SK-N-SH (cell line): ENCODE measurements at regions not wholly inside any gene's neighbourhood (a gene's known extent, or its start where the extent isn't known, plus 50 kb on each side); places are given as distances from the start of the nearest gene placed in this dataset.

Experiments
- CTCF ChIA-PET: fragments of 300-600, 350-600 bp; formaldehyde crosslinking; extraction: SDS; loops from one replicate; lab custom pipeline; 2021; lab: Yijun Ruan, JAX
- POLR2A ChIA-PET: fragments of 350-600 bp; sonication (Branson Sonifier 250); formaldehyde crosslinking; extraction: SDS; loops from one replicate; lab custom pipeline; 2020; ENCODE audit warnings: antibody characterized with exemption, inconsistent platforms; lab: Yijun Ruan, JAX
- DNase-seq: peaks from one replicate; pipeline ENCODE4 v3.0.0; 2012
- H2AFZ ChIP-seq: fragments of 200-600 bp; sonication (generic); 2 replicates; pipeline ENCODE4 v1.8.1; 2016; ENCODE audit warnings: antibody characterized with exemption, mild to moderate bottlenecking, low read depth
- H3F3A ChIP-seq: fragments of 200-600 bp; sonication (generic); replicated peaks from 2 replicates; pipeline ENCODE3; 2016; ENCODE audit warnings: antibody characterized with exemption, mild to moderate bottlenecking; ENCODE audit not compliant: insufficient read depth
- H3K27ac ChIP-seq, 2 experiments: fragments of 200-500 bp in 1 of 2; fragments of 200-600 bp in 1 of 2; sonication (Bioruptor generic) in 1 of 2; sonication (generic), shearing (Covaris generic) in 1 of 2; 2 replicates each; pipeline versions ENCODE4 v1.5.1 to v1.6.1; 2014 to 2016; ENCODE audit warnings: low read depth in 2 of 2, inconsistent platforms in 1 of 2, low read length in 1 of 2, mild to moderate bottlenecking in 1 of 2, mixed read lengths in 1 of 2
- H3K27me3 ChIP-seq: fragments of 200-600 bp; sonication (generic), shearing (Covaris generic); 2 replicates; pipeline ENCODE4 v1.6.1; 2016; ENCODE audit warnings: mixed run types; ENCODE audit not compliant: insufficient read depth
- H3K36me3 ChIP-seq, 2 experiments: fragments of 200-500 bp in 1 of 2; fragments of 200-600 bp in 1 of 2; sonication (Bioruptor generic) in 1 of 2; sonication (generic) in 1 of 2; replicated peaks in 1 of 2; 2 replicates each; pipeline versions ENCODE3 to v1.5.1; 2014 to 2016; ENCODE audit warnings: low read length in 1 of 2, mild to moderate bottlenecking in 1 of 2; ENCODE audit not compliant: insufficient read depth in 2 of 2, control insufficient read depth in 1 of 2
- H3K4me1 ChIP-seq, 2 experiments: fragments of 200-500 bp in 1 of 2; fragments of 200-600 bp in 1 of 2; sonication (Bioruptor generic) in 1 of 2; sonication (generic), shearing (Covaris generic) in 1 of 2; 2 replicates each; pipeline versions ENCODE4 v1.5.1 to v1.6.1; 2014 to 2016; ENCODE audit warnings: low read depth in 1 of 2, low read length in 1 of 2, mixed run types in 1 of 2; ENCODE audit not compliant: insufficient read depth in 2 of 2, control insufficient read depth in 1 of 2
- H3K4me2 ChIP-seq: fragments of 200-600 bp; sonication (generic), shearing (Covaris generic); 2 replicates; pipeline ENCODE4 v1.6.1; 2017; ENCODE audit warnings: mixed run types
- H3K4me3 ChIP-seq, 2 experiments: fragments of 200-500 bp in 1 of 2; fragments of 200-600 bp in 1 of 2; sonication (Bioruptor generic) in 1 of 2; sonication (generic), shearing (Covaris generic) in 1 of 2; 2 replicates each; pipeline versions ENCODE4 v1.5.1 to v1.8.1; 2014 to 2016; ENCODE audit warnings: low read depth in 2 of 2, inconsistent platforms in 1 of 2, low read length in 1 of 2, mild to moderate bottlenecking in 1 of 2, mixed read lengths in 1 of 2, moderate library complexity in 1 of 2
- H3K79me2 ChIP-seq: fragments of 200-600 bp; sonication (generic); 2 replicates; pipeline ENCODE4 v1.8.1; 2017; ENCODE audit warnings: mild to moderate bottlenecking; ENCODE audit not compliant: insufficient read depth
- H3K9ac ChIP-seq: fragments of 200-600 bp; sonication (generic); 2 replicates; pipeline ENCODE4 v1.6.1; 2017; ENCODE audit warnings: mixed run types
- H3K9me2 ChIP-seq: fragments of 200-600 bp; sonication (generic); 2 replicates; pipeline ENCODE4 v1.6.1; 2017; ENCODE audit warnings: mixed run types
- H3K9me3 ChIP-seq: fragments of 200-600 bp; sonication (generic); 2 replicates; pipeline ENCODE4 v1.6.1; 2017; ENCODE audit warnings: mixed run types, mild to moderate bottlenecking, moderate library complexity
- H4K20me1 ChIP-seq: fragments of 200-600 bp; sonication (generic); 2 replicates; pipeline ENCODE4 v1.6.1; 2017; ENCODE audit warnings: mild to moderate bottlenecking, mixed run types; ENCODE audit not compliant: insufficient read depth
- CHD2 ChIP-seq: fragments of 150-350 bp; IDR thresholded peaks from 2 replicates; pipeline ENCODE4 v1.6.1; 2018; ENCODE audit warnings: low read length; ENCODE audit not compliant: partially characterized antibody
- FOSL2 ChIP-seq: IDR thresholded peaks from 2 replicates; pipeline ENCODE4 v1.4.0; 2012; ENCODE audit warnings: low read depth, mild to moderate bottlenecking, moderate library complexity, borderline replicate concordance
- FOXJ3 ChIP-seq: sonication (generic); formaldehyde crosslinking; IDR thresholded peaks from 2 replicates; pipeline ENCODE4 v1.5.1; 2020; ENCODE audit warnings: mild to moderate bottlenecking, missing genetic modification reagents
- JUND ChIP-seq: IDR thresholded peaks from 2 replicates; pipeline ENCODE4 v1.4.0; 2012
- MXI1 ChIP-seq: IDR thresholded peaks from 2 replicates; pipeline ENCODE4 v1.6.1; 2012; ENCODE audit warnings: mild to moderate bottlenecking, low read depth, low read length, improper control_type of control experiment
- RFX5 ChIP-seq: IDR thresholded peaks from 2 replicates; pipeline ENCODE4 v1.6.1; 2012; ENCODE audit warnings: mild to moderate bottlenecking, improper control_type of control experiment, low read length
- TCF12 ChIP-seq: IDR thresholded peaks from 2 replicates; pipeline ENCODE4 v1.4.0; 2012
- TEAD4 ChIP-seq: IDR thresholded peaks from 2 replicates; pipeline ENCODE4 v1.4.0; 2012; ENCODE audit warnings: mild to moderate bottlenecking, borderline replicate concordance; ENCODE audit not compliant: insufficient read depth
- WGBS: methylation state at CpG from one replicate; pipeline ENCODE4 v1.1.6; 2017; ENCODE audit warnings: low lambda C conversion rate; 5-methylcytosine and 5-hydroxymethylcytosine counted together
- TF ChIP-seq, protein P1 (sequence below): IDR thresholded peaks from 2 replicates; pipeline ENCODE4 v1.4.0; 2012; ENCODE audit warnings: low read depth, borderline replicate concordance
- TF ChIP-seq, protein P2 (sequence below): fragments of 150-350 bp; IDR thresholded peaks from 2 replicates; pipeline ENCODE4 v1.6.1; 2016; ENCODE audit warnings: mild to moderate bottlenecking, low read depth, low read length
- TF ChIP-seq, protein P3 (sequence below): IDR thresholded peaks from 2 replicates; pipeline ENCODE4; 2012
- TF ChIP-seq, protein P4 (sequence below): IDR thresholded peaks from 2 replicates; pipeline ENCODE4 v1.6.1; 2012; ENCODE audit warnings: mild to moderate bottlenecking, low read depth, low read length, moderate library complexity
- TF ChIP-seq, protein P5 (sequence below): fragments of 150-350 bp; IDR thresholded peaks from 2 replicates; pipeline ENCODE4 v1.6.1; 2017; ENCODE audit warnings: antibody characterized with exemption, low read length, low read depth, borderline replicate concordance

DNA sequence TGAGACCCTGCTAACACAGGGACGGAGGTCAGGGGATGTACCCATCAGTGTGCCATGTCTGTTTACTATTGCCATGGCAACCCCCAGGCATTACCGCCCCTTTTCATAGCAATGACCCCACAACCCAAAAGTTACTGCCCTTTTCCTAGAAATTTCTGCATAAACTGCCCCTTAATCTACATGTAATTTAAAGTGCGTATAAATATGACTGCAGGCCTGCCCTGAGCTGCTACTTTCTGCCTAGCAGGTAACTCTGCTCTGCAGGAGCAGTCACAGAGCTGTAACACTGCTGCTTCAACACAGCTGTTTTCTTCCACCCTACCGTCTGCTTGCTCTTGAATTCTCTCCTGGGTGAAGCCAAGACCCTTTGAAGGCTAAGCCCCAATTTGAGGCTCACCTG is 57.1 kb upstream of the RPS6KA2 start:
- no peaks in the 10 kb centered on the region for H3F3A ChIP-seq
- H3K4me3 ChIP-seq, result no peak overlapping the region
- no peak overlapping the region for H3K27ac ChIP-seq
- CTCF ChIA-PET, result interaction anchor here (0.8 to 1.0 kb wide), 2 partner anchors 19 to 90 kb away, joined by 3 read pairs; no protein-coding TSS in a partner anchor
- TF ChIP-seq, protein P1, sequence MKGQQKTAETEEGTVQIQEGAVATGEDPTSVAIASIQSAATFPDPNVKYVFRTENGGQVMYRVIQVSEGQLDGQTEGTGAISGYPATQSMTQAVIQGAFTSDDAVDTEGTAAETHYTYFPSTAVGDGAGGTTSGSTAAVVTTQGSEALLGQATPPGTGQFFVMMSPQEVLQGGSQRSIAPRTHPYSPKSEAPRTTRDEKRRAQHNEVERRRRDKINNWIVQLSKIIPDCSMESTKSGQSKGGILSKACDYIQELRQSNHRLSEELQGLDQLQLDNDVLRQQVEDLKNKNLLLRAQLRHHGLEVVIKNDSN, result no peak
- TF ChIP-seq, protein P2, sequence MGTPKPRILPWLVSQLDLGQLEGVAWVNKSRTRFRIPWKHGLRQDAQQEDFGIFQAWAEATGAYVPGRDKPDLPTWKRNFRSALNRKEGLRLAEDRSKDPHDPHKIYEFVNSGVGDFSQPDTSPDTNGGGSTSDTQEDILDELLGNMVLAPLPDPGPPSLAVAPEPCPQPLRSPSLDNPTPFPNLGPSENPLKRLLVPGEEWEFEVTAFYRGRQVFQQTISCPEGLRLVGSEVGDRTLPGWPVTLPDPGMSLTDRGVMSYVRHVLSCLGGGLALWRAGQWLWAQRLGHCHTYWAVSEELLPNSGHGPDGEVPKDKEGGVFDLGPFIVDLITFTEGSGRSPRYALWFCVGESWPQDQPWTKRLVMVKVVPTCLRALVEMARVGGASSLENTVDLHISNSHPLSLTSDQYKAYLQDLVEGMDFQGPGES, result no peak
- TF ChIP-seq FOXJ3 (CRISPR knock-in tag), result no peak
- no peak for TF ChIP-seq TEAD4
- TF ChIP-seq RFX5, result no peak
- no peaks in the 10 kb centered on the region for H3K36me3 ChIP-seq
- H3K4me1 ChIP-seq, result peaks cover 0 to 4% of the 10 kb centered on the region in 2 experiments; a peak in 2 of 4 replicates
- H3K9me3 ChIP-seq, result no peaks in the 10 kb centered on the region
- WGBS, result 94% methylated on average over 3 of the region's 4 CpGs
- H3K27me3 ChIP-seq, result no peaks in the 10 kb centered on the region
- H2AFZ ChIP-seq, result no peak overlapping the region
- H4K20me1 ChIP-seq, result no peaks in the 10 kb centered on the region
- no peak for DNase-seq
- H3K4me2 ChIP-seq, result no peak overlapping the region
- H3K79me2 ChIP-seq, result no peaks in the 10 kb centered on the region
- POLR2A ChIA-PET, result no interaction called here
- H3K9me2 ChIP-seq, result no peaks in the 10 kb centered on the region
- H3K9ac ChIP-seq, result no peak overlapping the region

DNA sequence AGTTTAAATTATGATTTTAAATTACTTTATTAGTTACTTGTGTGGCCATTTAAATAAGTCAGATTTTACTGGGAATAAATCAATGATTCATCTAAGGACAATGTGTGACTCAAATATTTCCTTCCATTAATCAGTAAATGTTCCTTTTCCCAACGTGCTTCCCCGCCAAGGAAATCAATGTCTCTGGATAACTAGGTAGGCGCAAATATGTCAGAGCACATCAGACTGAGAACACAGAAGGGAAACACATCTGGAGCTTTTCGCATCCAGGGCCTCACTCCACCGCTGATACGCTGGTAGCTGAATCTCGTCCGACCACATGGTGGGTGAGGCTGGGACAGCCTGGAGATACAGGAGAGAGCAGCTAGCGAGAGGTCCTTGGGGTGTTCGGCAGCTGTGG is 56.4 kb upstream of the RPS6KA2 start:
- Histone ChIP-seq H3K9me2 (no peaks in the 10 kb centered on the region), H3K4me1 (peaks cover 0 to 4% of the 10 kb centered on the region in 2 experiments; a peak in 2 of 4 replicates), H2AFZ (peak overlapping the region; percentile 56; the same call in 1 of the 2 replicates), H3K27ac (no peak overlapping the region), H3K9me3 (no peaks in the 10 kb centered on the region), H3K4me2 (no peak overlapping the region; the same call in 1 of the 2 replicates), H4K20me1 (no peaks in the 10 kb centered on the region), H3K9ac (no peak overlapping the region), H3K27me3 (no peaks in the 10 kb centered on the region), H3K36me3 (no peaks in the 10 kb centered on the region), H3K79me2 (no peaks in the 10 kb centered on the region), H3F3A (no peaks in the 10 kb centered on the region), H3K4me3 (no peak overlapping the region)
- TF ChIP-seq JUND, result peak; percentile 52
- no peak for TF ChIP-seq MXI1
- TF ChIP-seq, protein P3, sequence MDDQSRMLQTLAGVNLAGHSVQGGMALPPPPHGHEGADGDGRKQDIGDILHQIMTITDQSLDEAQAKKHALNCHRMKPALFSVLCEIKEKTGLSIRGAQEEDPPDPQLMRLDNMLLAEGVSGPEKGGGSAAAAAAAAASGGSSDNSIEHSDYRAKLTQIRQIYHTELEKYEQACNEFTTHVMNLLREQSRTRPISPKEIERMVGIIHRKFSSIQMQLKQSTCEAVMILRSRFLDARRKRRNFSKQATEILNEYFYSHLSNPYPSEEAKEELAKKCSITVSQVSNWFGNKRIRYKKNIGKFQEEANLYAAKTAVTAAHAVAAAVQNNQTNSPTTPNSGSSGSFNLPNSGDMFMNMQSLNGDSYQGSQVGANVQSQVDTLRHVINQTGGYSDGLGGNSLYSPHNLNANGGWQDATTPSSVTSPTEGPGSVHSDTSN, result peak; percentile 25; the same call in 1 of the 2 replicates
- TF ChIP-seq, protein P4, sequence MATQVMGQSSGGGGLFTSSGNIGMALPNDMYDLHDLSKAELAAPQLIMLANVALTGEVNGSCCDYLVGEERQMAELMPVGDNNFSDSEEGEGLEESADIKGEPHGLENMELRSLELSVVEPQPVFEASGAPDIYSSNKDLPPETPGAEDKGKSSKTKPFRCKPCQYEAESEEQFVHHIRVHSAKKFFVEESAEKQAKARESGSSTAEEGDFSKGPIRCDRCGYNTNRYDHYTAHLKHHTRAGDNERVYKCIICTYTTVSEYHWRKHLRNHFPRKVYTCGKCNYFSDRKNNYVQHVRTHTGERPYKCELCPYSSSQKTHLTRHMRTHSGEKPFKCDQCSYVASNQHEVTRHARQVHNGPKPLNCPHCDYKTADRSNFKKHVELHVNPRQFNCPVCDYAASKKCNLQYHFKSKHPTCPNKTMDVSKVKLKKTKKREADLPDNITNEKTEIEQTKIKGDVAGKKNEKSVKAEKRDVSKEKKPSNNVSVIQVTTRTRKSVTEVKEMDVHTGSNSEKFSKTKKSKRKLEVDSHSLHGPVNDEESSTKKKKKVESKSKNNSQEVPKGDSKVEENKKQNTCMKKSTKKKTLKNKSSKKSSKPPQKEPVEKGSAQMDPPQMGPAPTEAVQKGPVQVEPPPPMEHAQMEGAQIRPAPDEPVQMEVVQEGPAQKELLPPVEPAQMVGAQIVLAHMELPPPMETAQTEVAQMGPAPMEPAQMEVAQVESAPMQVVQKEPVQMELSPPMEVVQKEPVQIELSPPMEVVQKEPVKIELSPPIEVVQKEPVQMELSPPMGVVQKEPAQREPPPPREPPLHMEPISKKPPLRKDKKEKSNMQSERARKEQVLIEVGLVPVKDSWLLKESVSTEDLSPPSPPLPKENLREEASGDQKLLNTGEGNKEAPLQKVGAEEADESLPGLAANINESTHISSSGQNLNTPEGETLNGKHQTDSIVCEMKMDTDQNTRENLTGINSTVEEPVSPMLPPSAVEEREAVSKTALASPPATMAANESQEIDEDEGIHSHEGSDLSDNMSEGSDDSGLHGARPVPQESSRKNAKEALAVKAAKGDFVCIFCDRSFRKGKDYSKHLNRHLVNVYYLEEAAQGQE, result no peak
- TF ChIP-seq CHD2, result no peak
- TF ChIP-seq, protein P5, sequence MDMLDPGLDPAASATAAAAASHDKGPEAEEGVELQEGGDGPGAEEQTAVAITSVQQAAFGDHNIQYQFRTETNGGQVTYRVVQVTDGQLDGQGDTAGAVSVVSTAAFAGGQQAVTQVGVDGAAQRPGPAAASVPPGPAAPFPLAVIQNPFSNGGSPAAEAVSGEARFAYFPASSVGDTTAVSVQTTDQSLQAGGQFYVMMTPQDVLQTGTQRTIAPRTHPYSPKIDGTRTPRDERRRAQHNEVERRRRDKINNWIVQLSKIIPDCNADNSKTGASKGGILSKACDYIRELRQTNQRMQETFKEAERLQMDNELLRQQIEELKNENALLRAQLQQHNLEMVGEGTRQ, result no peak
- TF ChIP-seq TCF12, result 0 out of 2 replicates have a peak, but pooled peaks have one; percentile 3
- TF ChIP-seq FOSL2, result peak; percentile 8; the same call in 1 of the 2 replicates
- POLR2A ChIA-PET, result no interaction called here
- 53% methylated on average over 8 of the region's 10 CpGs for WGBS
- CTCF ChIA-PET, result interaction anchor here (0.8 to 1.0 kb wide), 2 partner anchors 19 to 91 kb away, joined by 3 read pairs; no protein-coding TSS in a partner anchor
- no peak for DNase-seq
